GM12878 (cell line): ENCODE measurements at regions not wholly inside any gene's neighbourhood (a gene's known extent, or its start where the extent isn't known, plus 50 kb on each side); places are given as distances from the start of the nearest gene placed in this dataset.

Source experiments
- ATAC-seq: fragments of 200-7000 bp; cut with Tn5 transposase; 3 replicates; pipeline ENCODE4 v1.9.1; 2020; ENCODE audit warnings: mild to moderate bottlenecking, moderate library complexity
- BruUV-seq: library from RNA; stranded (reverse); fragments of 400-500 nt; replicated peaks from 2 replicates; lab custom pipeline; 2021; lab: Mats Ljungman, UMichigan
- CTCF ChIA-PET: fragments of 300-600 bp; sonication (Branson Sonifier 250); formaldehyde crosslinking; extraction: SDS; loops from one replicate; lab custom pipeline; 2021; ENCODE audit warnings: inconsistent platforms; lab: Yijun Ruan, JAX
- POLR2A ChIA-PET: fragments of 350-600 bp; formaldehyde crosslinking; extraction: SDS; loops from one replicate; lab custom pipeline; 2021; ENCODE audit warnings: inconsistent platforms; lab: Charles Lee
- RAD21 ChIA-PET: fragments of 300-600 bp; sonication (Branson Sonifier 250); formaldehyde crosslinking; loops from one replicate; lab custom pipeline; 2023; ENCODE audit warnings: antibody characterized with exemption; ENCODE audit not compliant: unreplicated experiment; lab: Charles Lee
- SMC1A ChIA-PET: fragments of 300-600 bp; sonication (Branson Sonifier 250); formaldehyde crosslinking; loops from one replicate; lab custom pipeline; 2023; ENCODE audit not compliant: unreplicated experiment, uncharacterized antibody; lab: Charles Lee
- DNase-seq: peaks from one replicate; pipeline ENCODE4 v3.0.0-alpha.2; 2011; ENCODE audit warnings: low read depth, low spot score
- FAIRE-seq: peaks from 3 replicates; lab custom pipeline; 2011; peaks lifted over from hg19 to GRCh38; lab: Jason Lieb, UNC
- H2AFZ ChIP-seq: 2 replicates; pipeline ENCODE4 v1.6.0; 2011; ENCODE audit warnings: low read depth, low read length, control low read depth; ENCODE audit not compliant: control insufficient read depth
- H3K27ac ChIP-seq: 2 replicates; pipeline ENCODE4 v1.5.1; 2011; ENCODE audit warnings: control low read depth; ENCODE audit not compliant: control insufficient read depth, insufficient read depth
- H3K27me3 ChIP-seq, 2 experiments: replicated peaks in 1 of 2; 2 replicates each; pipeline versions ENCODE4 v1.6.0 to v1.6.1; 2011; ENCODE audit warnings: low read length in 1 of 2; ENCODE audit not compliant: control insufficient read depth in 2 of 2, insufficient read depth in 2 of 2
- H3K36me3 ChIP-seq, 2 experiments: 2 replicates each; pipeline ENCODE4 v1.5.1; 2011; ENCODE audit warnings: low read length in 1 of 2; ENCODE audit not compliant: control insufficient read depth in 2 of 2, insufficient read depth in 2 of 2
- H3K4me1 ChIP-seq: 2 replicates; pipeline ENCODE4 v1.6.1; 2011; ENCODE audit warnings: mild to moderate bottlenecking, low read length, moderate library complexity, mixed read lengths; ENCODE audit not compliant: control insufficient read depth, insufficient read depth
- H3K4me2 ChIP-seq: 2 replicates; pipeline ENCODE4 v1.6.0; 2011; ENCODE audit warnings: control low read depth; ENCODE audit not compliant: control insufficient read depth, insufficient read depth
- H3K4me3 ChIP-seq: fragments of 200-600 bp; sonication (generic); 2 replicates; pipeline ENCODE4 v1.5.1; 2016
- H3K79me2 ChIP-seq: 2 replicates; pipeline ENCODE4 v1.6.0; 2011; ENCODE audit warnings: low read length; ENCODE audit not compliant: control insufficient read depth, insufficient read depth
- H3K9ac ChIP-seq: 2 replicates; pipeline ENCODE4 v1.8.0; 2011; ENCODE audit warnings: low read length, control low read depth, mixed read lengths; ENCODE audit not compliant: control insufficient read depth, insufficient read depth
- H3K9me3 ChIP-seq: replicated peaks from 3 replicates; pipeline ENCODE4 v1.5.1; 2011; ENCODE audit warnings: mild to moderate bottlenecking, low read length; ENCODE audit not compliant: control insufficient read depth, insufficient read depth
- H4K20me1 ChIP-seq: 2 replicates; pipeline ENCODE4 v1.6.0; 2011; ENCODE audit not compliant: control insufficient read depth, insufficient read depth
- BHLHE40 ChIP-seq, 2 experiments: fragments of 450-650 bp in 1 of 2; IDR thresholded peaks; 2 replicates each; pipeline ENCODE4 v1.6.1; 2011 to 2017; ENCODE audit warnings: low read depth in 2 of 2, borderline replicate concordance in 1 of 2, improper control_type of control experiment in 1 of 2, low read length in 1 of 2, mild to moderate bottlenecking in 1 of 2
- CEBPZ ChIP-seq: fragments of 150-350 bp; IDR thresholded peaks from 2 replicates; pipeline ENCODE4 v1.6.1; 2016; ENCODE audit warnings: low read depth, low read length
- DPF2 ChIP-seq: fragments of 450-650 bp; IDR thresholded peaks from 2 replicates; pipeline ENCODE4 v1.6.1; 2017; ENCODE audit warnings: mild to moderate bottlenecking
- E2F4 ChIP-seq: IDR thresholded peaks from 2 replicates; pipeline ENCODE4 v1.6.1; 2012; ENCODE audit warnings: low read depth, low read length, improper control_type of control experiment
- ETV6 ChIP-seq, 2 experiments: fragments of 450-650 bp in 1 of 2; IDR thresholded peaks in 1 of 2; conservative IDR thresholded peaks in 1 of 2; 2 replicates each; pipeline ENCODE4 v1.6.1; 2014; ENCODE audit warnings: antibody characterized with exemption in 1 of 2, borderline replicate concordance in 1 of 2, low read depth in 1 of 2, mild to moderate bottlenecking in 1 of 2, moderate library complexity in 1 of 2
- EZH2 ChIP-seq: IDR thresholded peaks from 2 replicates; pipeline ENCODE4 v1.6.1; 2012; ENCODE audit warnings: low read depth, mild to moderate bottlenecking, control low read depth, inconsistent platforms, low read length, borderline replicate concordance; ENCODE audit not compliant: control insufficient read depth
- IRF5 ChIP-seq: fragments of 450-650 bp; IDR thresholded peaks from 2 replicates; pipeline ENCODE4 v1.6.1; 2017; ENCODE audit warnings: borderline replicate concordance
- MXI1 ChIP-seq: fragments of 150-350 bp; IDR thresholded peaks from 2 replicates; pipeline ENCODE4 v1.6.1; 2011; ENCODE audit warnings: low read depth, mild to moderate bottlenecking, inconsistent platforms, low read length, improper control_type of control experiment
- SP1 ChIP-seq: IDR thresholded peaks from one replicate; pipeline ENCODE4 v1.6.1; 2011; ENCODE audit warnings: low read depth, low read length
- TBL1XR1 ChIP-seq: IDR thresholded peaks from 2 replicates; pipeline ENCODE4 v1.6.1; 2012; ENCODE audit warnings: low read depth, low read length, improper control_type of control experiment
- USF2 ChIP-seq: IDR thresholded peaks from 2 replicates; pipeline ENCODE4 v1.6.1; 2011; ENCODE audit warnings: low read depth, low read length, improper control_type of control experiment, borderline replicate concordance
- ZNF24 ChIP-seq: fragments of 450-650 bp; IDR thresholded peaks from 2 replicates; pipeline ENCODE4 v1.6.1; 2017; ENCODE audit warnings: antibody characterized with exemption, mild to moderate bottlenecking
- ZNF274 ChIP-seq: IDR thresholded peaks from one replicate; pipeline ENCODE4 v1.8.0; 2011; ENCODE audit not compliant: insufficient read length, insufficient read depth
- WGBS: methylation state at CpG from one replicate; pipeline ENCODE4 v1.1.6; 2016; ENCODE audit warnings: low lambda C conversion rate; ENCODE audit not compliant: insufficient replicate concordance, insufficient coverage; ENCODE audit errors: missing lambda C conversion rate; 5-methylcytosine and 5-hydroxymethylcytosine counted together
- in situ Hi-C: fragments of 300-500 bp; cut with MboI; formaldehyde crosslinking; loops from 9 replicates; pipeline ENCODE4 v1.14.3; 2018; ENCODE audit warnings: mixed read lengths
- intact Hi-C: fragments of 100-400 bp; cut with micrococcal nuclease; formaldehyde crosslinking; loops from one replicate; pipeline ENCODE4 v1.14.2; 2022; ENCODE audit not compliant: unreplicated experiment

- TF ChIP-seq E2F4 (no peak), IRF5 (no peak), TBL1XR1 (no peak)
- TF ChIP-seq, all 136 proteins: peak for 0
Measured at GRCh38 chr20:24742989-24743388, 206.1 kb upstream of the CST7 start (continued).

- no peak for FAIRE-seq
- no peak overlapping the region for H3K27ac ChIP-seq
- in situ Hi-C loops: no loop called here
- H4K20me1 ChIP-seq: no peaks in the 10 kb centered on the region
- no peaks in the 10 kb centered on the region for H3K36me3 ChIP-seq
- intact Hi-C loops: no loop called here
- H3K9me3 ChIP-seq: no peaks in the 10 kb centered on the region
- no peak overlapping the region for H2AFZ ChIP-seq
- no peak for DNase-seq
- SMC1A ChIA-PET: no interaction called here
- no peak overlapping the region for H3K4me3 ChIP-seq
- CTCF ChIA-PET: no interaction called here
- WGBS: 16% methylated on average over 5 of the region's 5 CpGs
- RAD21 ChIA-PET: no interaction called here
- no peak overlapping the region for H3K9ac ChIP-seq
- no peak for ATAC-seq
- POLR2A ChIA-PET: no interaction called here
- BruUV-seq: no TSS peak
- no peak overlapping the region for H3K4me2 ChIP-seq
- H3K27me3 ChIP-seq: no peaks in the 10 kb centered on the region
- no peaks in the 10 kb centered on the region for H3K79me2 ChIP-seq
- peaks cover 4% of the 10 kb centered on the region for H3K4me1 ChIP-seq
- TF ChIP-seq BHLHE40 (IDR thresholded peaks at IDR 0.05; ENCODE audit: borderline replicate concordance in 1 of 2, low read depth in 2 of 2, low read length in 1 of 2) (no peak), SP1 (no peak), ETV6 (conservative IDR thresholded peaks at IDR 0.05 in 1 of 2, IDR thresholded peaks at IDR 0.05 in 1 of 2; ENCODE audit: borderline replicate concordance in 1 of 2, low read depth in 1 of 2) (no peak), ZNF24 (no peak), CEBPZ (no peak), ZNF274 (no peak), DPF2 (no peak), MXI1 (no peak), IRF5 (no peak), USF2 (no peak), EZH2 (no peak)
Measured at GRCh38 chr20:24743641-24744040, 205.4 kb upstream of the CST7 start.
